ENCODE measurements at regions not wholly inside any gene's neighbourhood (a gene's known extent, or its start where the extent isn't known, plus 50 kb on each side); places are given as distances from the start of the nearest gene placed in this dataset.

- Histone ChIP-seq H3K4me1 (no peaks in the 10 kb centered on the region), H3K9me3 (no peaks in the 10 kb centered on the region), H3K4me3 (no peak overlapping the region), H3K27ac (no peak overlapping the region), H3K4me2 (no peak overlapping the region)
- CTCF ChIA-PET = interaction anchor here (0.8 kb wide), 1 partner anchor 15 kb away, joined by 3 read pairs; no protein-coding TSS in a partner anchor
- WGBS (ENCODE audit: missing lambda C conversion rate) = 53% methylated on average over 7 of the region's 7 CpGs
- POLR2A ChIA-PET = no interaction called here
- TF ChIP-seq ZSCAN20 (CRISPR knock-in tag; IDR thresholded peaks at IDR 0.05) (no peak), GATA3 (IDR thresholded peaks at IDR 0.05; ENCODE audit: borderline replicate concordance) (no peak), RNF2 (IDR thresholded peaks at IDR 0.05; ENCODE audit: borderline replicate concordance, low read depth) (no peak), MAZ (IDR thresholded peaks at IDR 0.05; ENCODE audit: borderline replicate concordance, low read depth, low read length) (no peak)
- no peak for DNase-seq (ENCODE audit: low read depth in 1 of 2, low spot score in 1 of 2)
- no peak for FAIRE-seq
- ATAC-seq = no peak
Measured at GRCh38 chr5:120958877-120959485, 494.9 kb downstream of the PRR16 start.

DNA sequence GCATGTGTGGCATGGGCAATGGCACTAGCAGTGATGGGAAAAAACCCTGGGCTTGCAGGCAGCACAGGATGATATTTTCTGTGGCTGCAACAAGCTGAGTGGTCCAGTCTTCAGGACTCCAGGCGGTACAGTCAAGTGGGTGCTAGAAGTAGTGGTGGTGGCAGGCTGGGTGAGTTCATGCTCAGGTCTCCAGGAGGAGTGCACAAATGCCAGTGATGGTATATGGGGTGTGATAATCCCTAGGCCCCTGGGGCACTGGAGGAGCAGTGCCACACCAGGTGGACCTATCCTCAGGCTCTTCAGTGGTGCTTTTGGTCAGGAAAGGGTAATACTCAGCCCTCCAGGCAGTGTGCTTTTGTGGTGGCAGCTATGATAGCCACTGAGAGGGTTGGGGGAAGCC lies 496.4 kb downstream of the PRR16 start:
- ChIA-PET CTCF (interaction anchor here (0.7 kb wide), 1 partner anchor 10 kb away, joined by 4 read pairs; no protein-coding TSS in a partner anchor), POLR2A (no interaction called here)
- no peak overlapping the region for H3K4me3 ChIP-seq
- TF ChIP-seq, protein P1, sequence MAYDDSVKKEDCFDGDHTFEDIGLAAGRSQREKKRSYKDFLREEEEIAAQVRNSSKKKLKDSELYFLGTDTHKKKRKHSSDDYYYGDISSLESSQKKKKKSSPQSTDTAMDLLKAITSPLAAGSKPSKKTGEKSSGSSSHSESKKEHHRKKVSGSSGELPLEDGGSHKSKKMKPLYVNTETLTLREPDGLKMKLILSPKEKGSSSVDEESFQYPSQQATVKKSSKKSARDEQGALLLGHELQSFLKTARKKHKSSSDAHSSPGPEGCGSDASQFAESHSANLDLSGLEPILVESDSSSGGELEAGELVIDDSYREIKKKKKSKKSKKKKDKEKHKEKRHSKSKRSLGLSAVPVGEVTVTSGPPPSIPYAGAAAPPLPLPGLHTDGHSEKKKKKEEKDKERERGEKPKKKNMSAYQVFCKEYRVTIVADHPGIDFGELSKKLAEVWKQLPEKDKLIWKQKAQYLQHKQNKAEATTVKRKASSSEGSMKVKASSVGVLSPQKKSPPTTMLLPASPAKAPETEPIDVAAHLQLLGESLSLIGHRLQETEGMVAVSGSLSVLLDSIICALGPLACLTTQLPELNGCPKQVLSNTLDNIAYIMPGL (CRISPR knock-in tag; IDR thresholded peaks at IDR 0.05; ENCODE audit: borderline replicate concordance) = no peak
- TF ChIP-seq SREBF2 (IDR thresholded peaks at IDR 0.05) (no peak), USF2 (IDR thresholded peaks at IDR 0.05) (no peak), PHF8 (IDR thresholded peaks at IDR 0.05; ENCODE audit: borderline replicate concordance, low read depth) (no peak), HOXB13 (CRISPR knock-in tag; IDR thresholded peaks at IDR 0.05; ENCODE audit: low read depth) (no peak)
- DNase-seq (ENCODE audit: low read depth in 1 of 2, low spot score in 1 of 2) = no peak
- H3K4me2 ChIP-seq = no peak overlapping the region
- no peak for ATAC-seq
- FAIRE-seq = no peak
- no peaks in the 10 kb centered on the region for H3K9me3 ChIP-seq
- no peaks in the 10 kb centered on the region for H3K4me1 ChIP-seq
- WGBS (ENCODE audit: missing lambda C conversion rate) = 29% methylated on average over 1 of the region's 1 CpG
- H3K27ac ChIP-seq = no peak overlapping the region

GRCh38 chr5:120967366-120967765 lies 503.3 kb downstream of the PRR16 start:
- Histone ChIP-seq H3K4me3 (no peak overlapping the region), H3K27ac (no peak overlapping the region), H3K9me3 (no peaks in the 10 kb centered on the region), H3K4me2 (no peak overlapping the region), H3K4me1 (no peaks in the 10 kb centered on the region)
- TF ChIP-seq KDM1A (IDR thresholded peaks at IDR 0.05; ENCODE audit: low read depth) (no peak), ESRRA (IDR thresholded peaks at IDR 0.05; ENCODE audit: borderline replicate concordance, low read length) (no peak), HOXB5 (CRISPR knock-in tag; IDR thresholded peaks at IDR 0.05) (no peak), POLR2A (IDR thresholded peaks at IDR 0.05; ENCODE audit: low read length) (no peak), JUN (IDR thresholded peaks at IDR 0.05) (no peak), CBX8 (IDR thresholded peaks at IDR 0.05) (no peak), GATA3 (IDR thresholded peaks at IDR 0.05; ENCODE audit: borderline replicate concordance) (no peak), SMC3 (IDR thresholded peaks at IDR 0.05) (no peak), FOXS1 (CRISPR knock-in tag; IDR thresholded peaks at IDR 0.05) (no peak), EP300 (IDR thresholded peaks at IDR 0.05) (no peak), JUNB (IDR thresholded peaks at IDR 0.05) (no peak), EHF (CRISPR knock-in tag; IDR thresholded peaks at IDR 0.05) (no peak), HEYL (CRISPR knock-in tag; IDR thresholded peaks at IDR 0.05) (no peak)
- TF ChIP-seq, protein P2, sequence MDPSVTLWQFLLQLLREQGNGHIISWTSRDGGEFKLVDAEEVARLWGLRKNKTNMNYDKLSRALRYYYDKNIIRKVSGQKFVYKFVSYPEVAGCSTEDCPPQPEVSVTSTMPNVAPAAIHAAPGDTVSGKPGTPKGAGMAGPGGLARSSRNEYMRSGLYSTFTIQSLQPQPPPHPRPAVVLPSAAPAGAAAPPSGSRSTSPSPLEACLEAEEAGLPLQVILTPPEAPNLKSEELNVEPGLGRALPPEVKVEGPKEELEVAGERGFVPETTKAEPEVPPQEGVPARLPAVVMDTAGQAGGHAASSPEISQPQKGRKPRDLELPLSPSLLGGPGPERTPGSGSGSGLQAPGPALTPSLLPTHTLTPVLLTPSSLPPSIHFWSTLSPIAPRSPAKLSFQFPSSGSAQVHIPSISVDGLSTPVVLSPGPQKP (IDR thresholded peaks at IDR 0.05; ENCODE audit: low read depth, low read length) = no peak
- TF ChIP-seq, protein P3, sequence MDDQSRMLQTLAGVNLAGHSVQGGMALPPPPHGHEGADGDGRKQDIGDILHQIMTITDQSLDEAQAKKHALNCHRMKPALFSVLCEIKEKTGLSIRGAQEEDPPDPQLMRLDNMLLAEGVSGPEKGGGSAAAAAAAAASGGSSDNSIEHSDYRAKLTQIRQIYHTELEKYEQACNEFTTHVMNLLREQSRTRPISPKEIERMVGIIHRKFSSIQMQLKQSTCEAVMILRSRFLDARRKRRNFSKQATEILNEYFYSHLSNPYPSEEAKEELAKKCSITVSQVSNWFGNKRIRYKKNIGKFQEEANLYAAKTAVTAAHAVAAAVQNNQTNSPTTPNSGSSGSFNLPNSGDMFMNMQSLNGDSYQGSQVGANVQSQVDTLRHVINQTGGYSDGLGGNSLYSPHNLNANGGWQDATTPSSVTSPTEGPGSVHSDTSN (IDR thresholded peaks at IDR 0.05) = no peak
- CTCF ChIA-PET = no interaction called here
- no peak for DNase-seq (ENCODE audit: low read depth in 1 of 2, low spot score in 1 of 2)
- FAIRE-seq = no peak
- ATAC-seq = no peak
- POLR2A ChIA-PET = no interaction called here
